ENCODE measurements at regions not wholly inside any gene's neighbourhood (a gene's known extent, or its start where the extent isn't known, plus 50 kb on each side); places are given as distances from the start of the nearest gene placed in this dataset.

- TF ChIP-seq TEAD4 (IDR thresholded peaks at IDR 0.05; ENCODE audit: borderline replicate concordance, insufficient read depth) (no peak), POLR2AphosphoS5 (IDR thresholded peaks at IDR 0.05; ENCODE audit: low read depth, low read length) (no peak), REST (IDR thresholded peaks at IDR 0.05; ENCODE audit: low read depth, low read length) (no peak), CTCF (IDR thresholded peaks at IDR 0.05) (no peak), EP300 (IDR thresholded peaks at IDR 0.05; ENCODE audit: borderline replicate concordance in 1 of 2, low read depth in 1 of 2, low read length in 1 of 2) (no peak), GABPA (IDR thresholded peaks at IDR 0.05; ENCODE audit: low read depth) (no peak), EZH2phosphoT487 (IDR thresholded peaks at IDR 0.05; ENCODE audit: borderline replicate concordance, low read depth) (no peak), RCOR1 (IDR thresholded peaks at IDR 0.05; ENCODE audit: low read length) (no peak)
- TF ChIP-seq, protein P1, sequence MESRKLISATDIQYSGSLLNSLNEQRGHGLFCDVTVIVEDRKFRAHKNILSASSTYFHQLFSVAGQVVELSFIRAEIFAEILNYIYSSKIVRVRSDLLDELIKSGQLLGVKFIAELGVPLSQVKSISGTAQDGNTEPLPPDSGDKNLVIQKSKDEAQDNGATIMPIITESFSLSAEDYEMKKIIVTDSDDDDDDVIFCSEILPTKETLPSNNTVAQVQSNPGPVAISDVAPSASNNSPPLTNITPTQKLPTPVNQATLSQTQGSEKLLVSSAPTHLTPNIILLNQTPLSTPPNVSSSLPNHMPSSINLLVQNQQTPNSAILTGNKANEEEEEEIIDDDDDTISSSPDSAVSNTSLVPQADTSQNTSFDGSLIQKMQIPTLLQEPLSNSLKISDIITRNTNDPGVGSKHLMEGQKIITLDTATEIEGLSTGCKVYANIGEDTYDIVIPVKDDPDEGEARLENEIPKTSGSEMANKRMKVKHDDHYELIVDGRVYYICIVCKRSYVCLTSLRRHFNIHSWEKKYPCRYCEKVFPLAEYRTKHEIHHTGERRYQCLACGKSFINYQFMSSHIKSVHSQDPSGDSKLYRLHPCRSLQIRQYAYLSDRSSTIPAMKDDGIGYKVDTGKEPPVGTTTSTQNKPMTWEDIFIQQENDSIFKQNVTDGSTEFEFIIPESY (IDR thresholded peaks at IDR 0.05; ENCODE audit: borderline replicate concordance, low read depth): no peak
- TF ChIP-seq, protein P2, sequence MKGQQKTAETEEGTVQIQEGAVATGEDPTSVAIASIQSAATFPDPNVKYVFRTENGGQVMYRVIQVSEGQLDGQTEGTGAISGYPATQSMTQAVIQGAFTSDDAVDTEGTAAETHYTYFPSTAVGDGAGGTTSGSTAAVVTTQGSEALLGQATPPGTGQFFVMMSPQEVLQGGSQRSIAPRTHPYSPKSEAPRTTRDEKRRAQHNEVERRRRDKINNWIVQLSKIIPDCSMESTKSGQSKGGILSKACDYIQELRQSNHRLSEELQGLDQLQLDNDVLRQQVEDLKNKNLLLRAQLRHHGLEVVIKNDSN (IDR thresholded peaks at IDR 0.05; ENCODE audit: borderline replicate concordance, low read depth): no peak
These were observed 222.9 kb upstream of the DDHD1 start for GRCh38 chr14:53376064-53376463.
